ENCODE measurements at regions not wholly inside any gene's neighbourhood (a gene's known extent, or its start where the extent isn't known, plus 50 kb on each side); places are given as distances from the start of the nearest gene placed in this dataset.

- H3K9me3 Mint-ChIP-seq = no peaks in the 10 kb centered on the region; the same call in 2 of the 3 replicates
- H3K4me3 Mint-ChIP-seq = no peak overlapping the region
- no peak overlapping the region for H3K27ac ChIP-seq (ENCODE audit: low read depth)
- H3K27ac Mint-ChIP-seq = no peak overlapping the region
- TF ChIP-seq, protein P1, sequence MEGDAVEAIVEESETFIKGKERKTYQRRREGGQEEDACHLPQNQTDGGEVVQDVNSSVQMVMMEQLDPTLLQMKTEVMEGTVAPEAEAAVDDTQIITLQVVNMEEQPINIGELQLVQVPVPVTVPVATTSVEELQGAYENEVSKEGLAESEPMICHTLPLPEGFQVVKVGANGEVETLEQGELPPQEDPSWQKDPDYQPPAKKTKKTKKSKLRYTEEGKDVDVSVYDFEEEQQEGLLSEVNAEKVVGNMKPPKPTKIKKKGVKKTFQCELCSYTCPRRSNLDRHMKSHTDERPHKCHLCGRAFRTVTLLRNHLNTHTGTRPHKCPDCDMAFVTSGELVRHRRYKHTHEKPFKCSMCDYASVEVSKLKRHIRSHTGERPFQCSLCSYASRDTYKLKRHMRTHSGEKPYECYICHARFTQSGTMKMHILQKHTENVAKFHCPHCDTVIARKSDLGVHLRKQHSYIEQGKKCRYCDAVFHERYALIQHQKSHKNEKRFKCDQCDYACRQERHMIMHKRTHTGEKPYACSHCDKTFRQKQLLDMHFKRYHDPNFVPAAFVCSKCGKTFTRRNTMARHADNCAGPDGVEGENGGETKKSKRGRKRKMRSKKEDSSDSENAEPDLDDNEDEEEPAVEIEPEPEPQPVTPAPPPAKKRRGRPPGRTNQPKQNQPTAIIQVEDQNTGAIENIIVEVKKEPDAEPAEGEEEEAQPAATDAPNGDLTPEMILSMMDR (conservative IDR thresholded peaks at IDR 0.05; ENCODE audit: low read depth in 2 of 2) = no peak
- no peak for TF ChIP-seq JUNB (IDR thresholded peaks at IDR 0.05; ENCODE audit: unreplicated experiment)
- TF ChIP-seq POLR2AphosphoS5 (IDR thresholded peaks at IDR 0.05; ENCODE audit: low read depth) = no peak
- TF ChIP-seq NANOG (IDR thresholded peaks at IDR 0.05; ENCODE audit: borderline replicate concordance) = no peak
- no peak for TF ChIP-seq EZH2 (IDR thresholded peaks at IDR 0.05; ENCODE audit: low read depth, unreplicated experiment)
- no peak for TF ChIP-seq STAT1 (IDR thresholded peaks at IDR 0.05; ENCODE audit: unreplicated experiment)
- peaks cover 5% of the 10 kb centered on the region; the same call in 2 of the 3 replicates for H3K4me1 Mint-ChIP-seq
- no peaks in the 10 kb centered on the region for H3K27me3 Mint-ChIP-seq (ENCODE audit: insufficient read depth, low read depth, poor library complexity)
- peaks cover 18% of the 10 kb centered on the region; the same call in 1 of the 2 replicates for H3K9me2 ChIP-seq (ENCODE audit: insufficient read depth)
- DNase-seq (ENCODE audit: low spot score) (no peak), ATAC-seq (no peak)
- H3K4me2 ChIP-seq = no peak overlapping the region
- no peaks in the 10 kb centered on the region for H3K79me2 ChIP-seq (replicated peaks; ENCODE audit: insufficient read depth)
- H3K36me3 Mint-ChIP-seq (ENCODE audit: low read depth) = no peaks in the 10 kb centered on the region
- H3K27me3 ChIP-seq (ENCODE audit: insufficient read depth) = no peaks in the 10 kb centered on the region
- H3K4me1 ChIP-seq (ENCODE audit: insufficient read depth) = peaks cover 3% of the 10 kb centered on the region; the same call in 1 of the 2 replicates
- H3K36me3 ChIP-seq (ENCODE audit: insufficient read depth) = no peaks in the 10 kb centered on the region
- H4K20me1 ChIP-seq (replicated peaks; ENCODE audit: insufficient read depth) = no peaks in the 10 kb centered on the region
- no peak overlapping the region for H3K4me3 ChIP-seq
- no peaks in the 10 kb centered on the region for H3F3A ChIP-seq (replicated peaks; ENCODE audit: low read depth)
- H2AFZ ChIP-seq = no peak overlapping the region
These were observed 393.1 kb upstream of the SLC14A2 start for GRCh38 chr18:45222180-45222579.

DNA sequence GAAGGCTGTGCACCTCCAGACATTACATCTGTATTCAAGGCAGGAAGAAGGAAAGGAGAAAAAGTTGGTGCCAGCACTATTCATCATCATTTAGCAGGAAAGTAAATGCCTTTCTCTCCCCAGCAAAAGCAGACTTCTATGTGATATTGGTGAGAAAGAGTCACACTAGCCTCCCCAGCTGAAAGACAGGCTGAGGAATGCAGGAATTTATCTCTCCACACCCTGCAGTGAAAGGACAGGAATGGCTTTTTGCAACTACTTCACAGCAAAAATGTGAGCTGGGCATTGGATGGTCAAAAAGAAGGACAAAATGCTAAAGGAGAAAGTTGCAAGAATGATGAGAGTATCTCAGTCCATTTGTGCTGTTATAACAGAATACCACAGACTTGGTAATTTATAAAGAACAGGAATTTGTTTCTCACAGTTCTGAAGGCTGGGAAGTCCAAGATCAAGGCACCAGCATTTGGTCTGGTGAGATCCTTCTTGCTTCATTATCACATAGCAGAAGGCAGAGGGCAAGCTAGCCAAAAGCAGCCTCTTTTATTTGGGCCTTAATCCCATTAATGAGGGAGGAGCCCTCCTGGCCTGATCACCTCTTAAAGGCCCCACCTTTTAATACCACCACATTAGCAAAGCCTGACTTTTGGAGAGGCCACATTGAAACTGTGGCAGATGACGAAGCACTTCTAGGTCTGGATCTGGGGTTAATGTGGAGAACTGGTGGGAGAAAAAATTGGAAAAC lies 388.1 kb upstream of the SLC14A2 start:
- no peak overlapping the region for H3K27ac Mint-ChIP-seq

GRCh38 chr18:45228796-45229388 lies 386.4 kb upstream of the SLC14A2 start:
- no peak overlapping the region for H3K27ac Mint-ChIP-seq
- TF ChIP-seq NANOG (IDR thresholded peaks at IDR 0.05; ENCODE audit: borderline replicate concordance) (no peak), ZNF331 (CRISPR knock-in tag; IDR thresholded peaks at IDR 0.05; ENCODE audit: low read depth) (no peak), ETS1 (IDR thresholded peaks at IDR 0.05) (no peak), STAT1 (IDR thresholded peaks at IDR 0.05; ENCODE audit: unreplicated experiment) (no peak), JUNB (IDR thresholded peaks at IDR 0.05; ENCODE audit: unreplicated experiment) (no peak), ZNF114 (CRISPR knock-in tag; IDR thresholded peaks at IDR 0.05) (no peak), CREB1 (CRISPR knock-in tag; IDR thresholded peaks at IDR 0.05; ENCODE audit: low read depth) (no peak), EZH2 (IDR thresholded peaks at IDR 0.05; ENCODE audit: low read depth, unreplicated experiment) (no peak), POLR2AphosphoS5 (IDR thresholded peaks at IDR 0.05; ENCODE audit: low read depth) (no peak), EZH2phosphoT487 (IDR thresholded peaks at IDR 0.05; ENCODE audit: unreplicated experiment) (no peak)
- TF ChIP-seq, protein P1 (conservative IDR thresholded peaks at IDR 0.05; ENCODE audit: low read depth in 2 of 2) = no peak

More for the DNA sequence above, 388.1 kb upstream of the SLC14A2 start:
- Mint-ChIP-seq H3K27me3 (ENCODE audit: insufficient read depth, low read depth, poor library complexity) (no peaks in the 10 kb centered on the region), H3K36me3 (ENCODE audit: low read depth) (no peaks in the 10 kb centered on the region), H3K4me3 (no peak overlapping the region), H3K4me1 (no peaks in the 10 kb centered on the region), H3K9me3 (no peaks in the 10 kb centered on the region; the same call in 1 of the 3 replicates)
- no peaks in the 10 kb centered on the region for H3K36me3 ChIP-seq (ENCODE audit: insufficient read depth)
- no peak overlapping the region for H3K4me3 ChIP-seq
- H2AFZ ChIP-seq = no peak overlapping the region
- ATAC-seq = no peak
- H3K4me1 ChIP-seq (ENCODE audit: insufficient read depth) = no peaks in the 10 kb centered on the region
- 0 out of 2 replicates have a peak, but pooled peaks cover 20% of the 10 kb centered on the region for H3K9me2 ChIP-seq (ENCODE audit: insufficient read depth)
- TF ChIP-seq ZNF331 (CRISPR knock-in tag; IDR thresholded peaks at IDR 0.05; ENCODE audit: low read depth) (no peak), STAT1 (IDR thresholded peaks at IDR 0.05; ENCODE audit: unreplicated experiment) (no peak)
- H3K79me2 ChIP-seq (replicated peaks; ENCODE audit: insufficient read depth) = no peaks in the 10 kb centered on the region
- no peaks in the 10 kb centered on the region for H4K20me1 ChIP-seq (replicated peaks; ENCODE audit: insufficient read depth)
- H3K4me2 ChIP-seq = no peak overlapping the region
- no peaks in the 10 kb centered on the region for H3F3A ChIP-seq (replicated peaks; ENCODE audit: low read depth)
- H3K27me3 ChIP-seq (ENCODE audit: insufficient read depth) = no peaks in the 10 kb centered on the region
- peak; percentile 14 for DNase-seq (ENCODE audit: low spot score)
- no peak overlapping the region for H3K27ac ChIP-seq (ENCODE audit: low read depth)

More at GRCh38 chr18:45228796-45229388, 386.4 kb upstream of the SLC14A2 start:
- Mint-ChIP-seq H3K27me3 (ENCODE audit: insufficient read depth, low read depth, poor library complexity) (no peaks in the 10 kb centered on the region), H3K9me3 (no peaks in the 10 kb centered on the region; the same call in 1 of the 3 replicates), H3K4me1 (no peaks in the 10 kb centered on the region), H3K36me3 (ENCODE audit: low read depth) (no peaks in the 10 kb centered on the region), H3K4me3 (no peak overlapping the region)
- DNase-seq (ENCODE audit: low spot score) = no peak
- Histone ChIP-seq H4K20me1 (replicated peaks; ENCODE audit: insufficient read depth) (no peaks in the 10 kb centered on the region), H3K27ac (ENCODE audit: low read depth) (no peak overlapping the region), H3K9me2 (ENCODE audit: insufficient read depth) (0 out of 2 replicates have a peak, but pooled peaks cover 16% of the 10 kb centered on the region), H3K79me2 (replicated peaks; ENCODE audit: insufficient read depth) (no peaks in the 10 kb centered on the region), H3K27me3 (ENCODE audit: insufficient read depth) (no peaks in the 10 kb centered on the region), H3F3A (replicated peaks; ENCODE audit: low read depth) (no peaks in the 10 kb centered on the region), H3K36me3 (ENCODE audit: insufficient read depth) (no peaks in the 10 kb centered on the region), H2AFZ (no peak overlapping the region), H3K4me1 (ENCODE audit: insufficient read depth) (no peaks in the 10 kb centered on the region), H3K4me2 (no peak overlapping the region), H3K4me3 (no peak overlapping the region)
- no peak for ATAC-seq
